GM12878 (cell line): ENCODE measurements at regions not wholly inside any gene's neighbourhood (a gene's known extent, or its start where the extent isn't known, plus 50 kb on each side); places are given as distances from the start of the nearest gene placed in this dataset.

Source experiments
- ATAC-seq: fragments of 200-7000 bp; cut with Tn5 transposase; 3 replicates; pipeline ENCODE4 v1.9.1; 2020; ENCODE audit warnings: mild to moderate bottlenecking, moderate library complexity
- BruUV-seq: library from RNA; stranded (reverse); fragments of 400-500 nt; replicated peaks from 2 replicates; lab custom pipeline; 2021; lab: Mats Ljungman, UMichigan
- CTCF ChIA-PET: fragments of 300-600 bp; sonication (Branson Sonifier 250); formaldehyde crosslinking; extraction: SDS; loops from one replicate; lab custom pipeline; 2021; ENCODE audit warnings: inconsistent platforms; lab: Yijun Ruan, JAX
- POLR2A ChIA-PET: fragments of 350-600 bp; formaldehyde crosslinking; extraction: SDS; loops from one replicate; lab custom pipeline; 2021; ENCODE audit warnings: inconsistent platforms; lab: Charles Lee
- RAD21 ChIA-PET: fragments of 300-600 bp; sonication (Branson Sonifier 250); formaldehyde crosslinking; loops from one replicate; lab custom pipeline; 2023; ENCODE audit warnings: antibody characterized with exemption; ENCODE audit not compliant: unreplicated experiment; lab: Charles Lee
- SMC1A ChIA-PET: fragments of 300-600 bp; sonication (Branson Sonifier 250); formaldehyde crosslinking; loops from one replicate; lab custom pipeline; 2023; ENCODE audit not compliant: unreplicated experiment, uncharacterized antibody; lab: Charles Lee
- DNase-seq: peaks from one replicate; pipeline ENCODE4 v3.0.0-alpha.2; 2011; ENCODE audit warnings: low read depth, low spot score
- FAIRE-seq: peaks from 3 replicates; lab custom pipeline; 2011; peaks lifted over from hg19 to GRCh38; lab: Jason Lieb, UNC
- H2AFZ ChIP-seq: 2 replicates; pipeline ENCODE4 v1.6.0; 2011; ENCODE audit warnings: low read depth, low read length, control low read depth; ENCODE audit not compliant: control insufficient read depth
- H3K27ac ChIP-seq: 2 replicates; pipeline ENCODE4 v1.5.1; 2011; ENCODE audit warnings: control low read depth; ENCODE audit not compliant: control insufficient read depth, insufficient read depth
- H3K27me3 ChIP-seq, 2 experiments: replicated peaks in 1 of 2; 2 replicates each; pipeline versions ENCODE4 v1.6.0 to v1.6.1; 2011; ENCODE audit warnings: low read length in 1 of 2; ENCODE audit not compliant: control insufficient read depth in 2 of 2, insufficient read depth in 2 of 2
- H3K36me3 ChIP-seq, 2 experiments: 2 replicates each; pipeline ENCODE4 v1.5.1; 2011; ENCODE audit warnings: low read length in 1 of 2; ENCODE audit not compliant: control insufficient read depth in 2 of 2, insufficient read depth in 2 of 2
- H3K4me1 ChIP-seq: 2 replicates; pipeline ENCODE4 v1.6.1; 2011; ENCODE audit warnings: mild to moderate bottlenecking, low read length, moderate library complexity, mixed read lengths; ENCODE audit not compliant: control insufficient read depth, insufficient read depth
- H3K4me2 ChIP-seq: 2 replicates; pipeline ENCODE4 v1.6.0; 2011; ENCODE audit warnings: control low read depth; ENCODE audit not compliant: control insufficient read depth, insufficient read depth
- H3K4me3 ChIP-seq: fragments of 200-600 bp; sonication (generic); 2 replicates; pipeline ENCODE4 v1.5.1; 2016
- H3K79me2 ChIP-seq: 2 replicates; pipeline ENCODE4 v1.6.0; 2011; ENCODE audit warnings: low read length; ENCODE audit not compliant: control insufficient read depth, insufficient read depth
- H3K9ac ChIP-seq: 2 replicates; pipeline ENCODE4 v1.8.0; 2011; ENCODE audit warnings: low read length, control low read depth, mixed read lengths; ENCODE audit not compliant: control insufficient read depth, insufficient read depth
- H3K9me3 ChIP-seq: replicated peaks from 3 replicates; pipeline ENCODE4 v1.5.1; 2011; ENCODE audit warnings: mild to moderate bottlenecking, low read length; ENCODE audit not compliant: control insufficient read depth, insufficient read depth
- H4K20me1 ChIP-seq: 2 replicates; pipeline ENCODE4 v1.6.0; 2011; ENCODE audit not compliant: control insufficient read depth, insufficient read depth
- CBX3 ChIP-seq: fragments of 200-600 bp; sonication (generic); IDR thresholded peaks from 2 replicates; pipeline ENCODE4 v1.6.1; 2016; ENCODE audit warnings: low read depth, borderline replicate concordance
- HDGF ChIP-seq: fragments of 450-650 bp; IDR thresholded peaks from 2 replicates; pipeline ENCODE4 v1.6.1; 2016; ENCODE audit warnings: antibody characterized with exemption
- NBN ChIP-seq: fragments of 450-650 bp; IDR thresholded peaks from 2 replicates; pipeline ENCODE4 v1.6.1; 2016
- POLR2A ChIP-seq: IDR thresholded peaks from 2 replicates; pipeline ENCODE4 v1.6.1; 2011; ENCODE audit warnings: low read depth, mild to moderate bottlenecking, low read length
- SIX5 ChIP-seq: IDR thresholded peaks from 2 replicates; pipeline ENCODE4 v1.6.1; 2011; ENCODE audit warnings: mild to moderate bottlenecking, low read depth, low read length, moderate library complexity; ENCODE audit not compliant: severe bottlenecking
- TCF12 ChIP-seq: IDR thresholded peaks from 2 replicates; pipeline ENCODE4 v1.6.1; 2011; ENCODE audit warnings: low read depth, mild to moderate bottlenecking, low read length
- ZNF207 ChIP-seq: fragments of 450-650 bp; IDR thresholded peaks from 2 replicates; pipeline ENCODE4 v1.6.1; 2014; ENCODE audit warnings: antibody characterized with exemption, mild to moderate bottlenecking, borderline replicate concordance
- WGBS: methylation state at CpG from one replicate; pipeline ENCODE4 v1.1.6; 2016; ENCODE audit warnings: low lambda C conversion rate; ENCODE audit not compliant: insufficient replicate concordance, insufficient coverage; ENCODE audit errors: missing lambda C conversion rate; 5-methylcytosine and 5-hydroxymethylcytosine counted together
- in situ Hi-C: fragments of 300-500 bp; cut with MboI; formaldehyde crosslinking; loops from 9 replicates; pipeline ENCODE4 v1.14.3; 2018; ENCODE audit warnings: mixed read lengths
- intact Hi-C: fragments of 100-400 bp; cut with micrococcal nuclease; formaldehyde crosslinking; loops from one replicate; pipeline ENCODE4 v1.14.2; 2022; ENCODE audit not compliant: unreplicated experiment
- TF ChIP-seq, protein P1 (sequence below): fragments of 450-650 bp; IDR thresholded peaks from 2 replicates; pipeline ENCODE4 v1.6.1; 2017; ENCODE audit warnings: mild to moderate bottlenecking, moderate library complexity
- TF ChIP-seq, protein P2 (sequence below): fragments of 450-650 bp; IDR thresholded peaks from 2 replicates; pipeline ENCODE4 v1.6.1; 2017; ENCODE audit warnings: antibody characterized with exemption, mild to moderate bottlenecking, moderate library complexity

DNA sequence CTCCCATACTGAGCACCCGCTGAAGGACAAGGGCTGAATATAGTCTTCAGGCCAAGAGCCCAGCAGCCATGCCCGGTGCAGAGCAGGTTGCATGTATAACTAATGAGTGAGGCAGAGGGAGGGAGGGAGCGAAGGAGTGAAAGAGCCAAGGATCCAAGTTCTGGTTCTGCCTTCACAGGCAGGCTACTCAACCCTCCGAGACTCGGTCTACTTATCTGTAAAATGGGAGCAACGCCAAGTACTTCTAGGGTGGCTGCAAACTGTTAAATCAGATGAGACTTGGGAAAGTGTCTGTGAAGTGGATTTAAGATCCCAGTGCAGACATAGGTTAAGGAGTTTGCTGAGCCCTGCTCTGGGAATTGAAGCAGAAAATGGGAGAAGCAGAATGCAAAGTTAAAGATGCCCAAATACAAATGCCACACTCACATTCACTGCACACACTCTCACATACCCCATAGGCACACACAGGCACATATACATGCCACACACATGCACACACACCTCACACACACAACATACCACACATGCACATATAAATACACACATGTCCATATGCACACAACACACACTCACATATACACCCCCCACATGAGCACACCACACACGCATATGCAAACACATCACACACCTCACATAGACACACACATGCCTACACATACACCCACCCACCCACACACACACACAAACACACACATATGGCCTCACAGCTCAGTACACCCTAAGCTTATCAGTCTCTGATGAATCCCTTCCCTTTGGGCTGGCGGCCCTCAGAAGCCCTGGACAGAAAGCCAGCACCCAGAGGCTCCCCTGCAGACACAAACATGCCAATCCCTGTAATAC lies 76.7 kb downstream of the PITPNM2 start:
- peaks cover 12% of the 10 kb centered on the region for H3K4me1 ChIP-seq

DNA sequence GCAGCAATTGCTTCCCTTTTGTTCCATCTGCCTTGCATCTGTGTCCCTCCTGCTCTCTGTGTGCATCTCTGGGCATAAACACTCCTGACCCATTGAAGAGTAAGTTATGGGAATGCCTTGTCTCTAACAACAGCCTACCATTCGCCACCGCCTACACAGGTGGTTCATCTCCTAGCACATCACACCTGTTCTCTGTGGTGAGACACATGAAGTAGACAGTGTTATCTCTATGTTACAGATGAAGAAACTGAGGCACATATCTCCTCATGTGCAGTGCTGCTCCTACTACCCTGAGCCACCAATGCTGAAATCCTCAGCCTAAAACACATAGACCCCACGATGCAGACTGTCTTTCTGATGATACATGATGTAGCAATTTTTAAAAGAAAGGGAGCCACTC lies 77.6 kb downstream of the PITPNM2 start:
- Histone ChIP-seq H3K4me1 (peaks cover 12% of the 10 kb centered on the region), H2AFZ (no peak overlapping the region), H3K4me3 (no peak overlapping the region), H4K20me1 (no peaks in the 10 kb centered on the region), H3K9ac (no peak overlapping the region), H3K27me3 (no peaks in the 10 kb centered on the region; a peak in 2 of 4 replicates), H3K36me3 (no peaks in the 10 kb centered on the region), H3K79me2 (no peaks in the 10 kb centered on the region), H3K9me3 (no peaks in the 10 kb centered on the region), H3K4me2 (no peak overlapping the region), H3K27ac (no peak overlapping the region)
- SMC1A ChIA-PET = interaction anchor here (0.7 to 1.3 kb wide), 2 partner anchors 23 to 48 kb away, joined by 3 read pairs; no protein-coding TSS in a partner anchor
- intact Hi-C loops = no loop called here
- CTCF ChIA-PET = interaction anchor here (0.8 kb wide), 1 partner anchor 718 kb away, joined by 3 read pairs; no protein-coding TSS in a partner anchor
- RAD21 ChIA-PET = no interaction called here
- no peak for ATAC-seq
- in situ Hi-C loops = no loop called here
- POLR2A ChIA-PET = no interaction called here
- BruUV-seq = no TSS peak
- 18% methylated on average over 3 of the region's 3 CpGs for WGBS
- DNase-seq = no peak
- no peak for FAIRE-seq
- TF ChIP-seq, protein P1, sequence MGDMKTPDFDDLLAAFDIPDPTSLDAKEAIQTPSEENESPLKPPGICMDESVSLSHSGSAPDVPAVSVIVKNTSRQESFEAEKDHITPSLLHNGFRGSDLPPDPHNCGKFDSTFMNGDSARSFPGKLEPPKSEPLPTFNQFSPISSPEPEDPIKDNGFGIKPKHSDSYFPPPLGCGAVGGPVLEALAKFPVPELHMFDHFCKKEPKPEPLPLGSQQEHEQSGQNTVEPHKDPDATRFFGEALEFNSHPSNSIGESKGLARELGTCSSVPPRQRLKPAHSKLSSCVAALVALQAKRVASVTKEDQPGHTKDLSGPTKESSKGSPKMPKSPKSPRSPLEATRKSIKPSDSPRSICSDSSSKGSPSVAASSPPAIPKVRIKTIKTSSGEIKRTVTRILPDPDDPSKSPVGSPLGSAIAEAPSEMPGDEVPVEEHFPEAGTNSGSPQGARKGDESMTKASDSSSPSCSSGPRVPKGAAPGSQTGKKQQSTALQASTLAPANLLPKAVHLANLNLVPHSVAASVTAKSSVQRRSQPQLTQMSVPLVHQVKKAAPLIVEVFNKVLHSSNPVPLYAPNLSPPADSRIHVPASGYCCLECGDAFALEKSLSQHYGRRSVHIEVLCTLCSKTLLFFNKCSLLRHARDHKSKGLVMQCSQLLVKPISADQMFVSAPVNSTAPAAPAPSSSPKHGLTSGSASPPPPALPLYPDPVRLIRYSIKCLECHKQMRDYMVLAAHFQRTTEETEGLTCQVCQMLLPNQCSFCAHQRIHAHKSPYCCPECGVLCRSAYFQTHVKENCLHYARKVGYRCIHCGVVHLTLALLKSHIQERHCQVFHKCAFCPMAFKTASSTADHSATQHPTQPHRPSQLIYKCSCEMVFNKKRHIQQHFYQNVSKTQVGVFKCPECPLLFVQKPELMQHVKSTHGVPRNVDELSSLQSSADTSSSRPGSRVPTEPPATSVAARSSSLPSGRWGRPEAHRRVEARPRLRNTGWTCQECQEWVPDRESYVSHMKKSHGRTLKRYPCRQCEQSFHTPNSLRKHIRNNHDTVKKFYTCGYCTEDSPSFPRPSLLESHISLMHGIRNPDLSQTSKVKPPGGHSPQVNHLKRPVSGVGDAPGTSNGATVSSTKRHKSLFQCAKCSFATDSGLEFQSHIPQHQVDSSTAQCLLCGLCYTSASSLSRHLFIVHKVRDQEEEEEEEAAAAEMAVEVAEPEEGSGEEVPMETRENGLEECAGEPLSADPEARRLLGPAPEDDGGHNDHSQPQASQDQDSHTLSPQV = no peak
- TF ChIP-seq CBX3 = no peak
- TF ChIP-seq NBN = no peak
- TF ChIP-seq ZNF207 = no peak
- TF ChIP-seq, protein P2, sequence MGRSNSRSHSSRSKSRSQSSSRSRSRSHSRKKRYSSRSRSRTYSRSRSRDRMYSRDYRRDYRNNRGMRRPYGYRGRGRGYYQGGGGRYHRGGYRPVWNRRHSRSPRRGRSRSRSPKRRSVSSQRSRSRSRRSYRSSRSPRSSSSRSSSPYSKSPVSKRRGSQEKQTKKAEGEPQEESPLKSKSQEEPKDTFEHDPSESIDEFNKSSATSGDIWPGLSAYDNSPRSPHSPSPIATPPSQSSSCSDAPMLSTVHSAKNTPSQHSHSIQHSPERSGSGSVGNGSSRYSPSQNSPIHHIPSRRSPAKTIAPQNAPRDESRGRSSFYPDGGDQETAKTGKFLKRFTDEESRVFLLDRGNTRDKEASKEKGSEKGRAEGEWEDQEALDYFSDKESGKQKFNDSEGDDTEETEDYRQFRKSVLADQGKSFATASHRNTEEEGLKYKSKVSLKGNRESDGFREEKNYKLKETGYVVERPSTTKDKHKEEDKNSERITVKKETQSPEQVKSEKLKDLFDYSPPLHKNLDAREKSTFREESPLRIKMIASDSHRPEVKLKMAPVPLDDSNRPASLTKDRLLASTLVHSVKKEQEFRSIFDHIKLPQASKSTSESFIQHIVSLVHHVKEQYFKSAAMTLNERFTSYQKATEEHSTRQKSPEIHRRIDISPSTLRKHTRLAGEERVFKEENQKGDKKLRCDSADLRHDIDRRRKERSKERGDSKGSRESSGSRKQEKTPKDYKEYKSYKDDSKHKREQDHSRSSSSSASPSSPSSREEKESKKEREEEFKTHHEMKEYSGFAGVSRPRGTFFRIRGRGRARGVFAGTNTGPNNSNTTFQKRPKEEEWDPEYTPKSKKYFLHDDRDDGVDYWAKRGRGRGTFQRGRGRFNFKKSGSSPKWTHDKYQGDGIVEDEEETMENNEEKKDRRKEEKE = no peak
- no peak for TF ChIP-seq POLR2A
- no peak for TF ChIP-seq SIX5

More for the DNA sequence above, 76.7 kb downstream of the PITPNM2 start:
- no peak overlapping the region for H3K27ac ChIP-seq
- TF ChIP-seq TCF12 = no peak
- 0 out of 2 replicates have a peak, but pooled peaks have one; percentile 16 for TF ChIP-seq HDGF
- no peaks in the 10 kb centered on the region for H4K20me1 ChIP-seq
- ChIA-PET SMC1A (interaction anchor here (0.6 to 2.8 kb wide), 5 partner anchors 15 to 337 kb away, joined by 3 to 12 read pairs (median 3); no protein-coding TSS in a partner anchor), RAD21 (interaction anchor here (0.6 to 2.8 kb wide), 2 partner anchors 10 to 14 kb away, joined by 3 to 11 read pairs; no protein-coding TSS in a partner anchor), CTCF (interaction anchor here (0.6 to 1.1 kb wide), 2 partner anchors 10 to 159 kb away, joined by 3 to 4 read pairs; partner anchors contain the start of genes MPHOSPH9 and MTRFR), POLR2A (interaction anchor here (0.5 to 1.4 kb wide), 2 partner anchors 159 to 163 kb away, joined by 3 to 4 read pairs; partner anchors contain the start of genes MPHOSPH9 and MTRFR)
- H3K36me3 ChIP-seq = no peaks in the 10 kb centered on the region
- in situ Hi-C loops (no loop called here), intact Hi-C loops (no loop called here)
- BruUV-seq = no TSS peak
- H2AFZ ChIP-seq = no peak overlapping the region
- FAIRE-seq (no peak), DNase-seq (no peak), ATAC-seq (no peak)
- no peaks in the 10 kb centered on the region; a peak in 2 of 4 replicates for H3K27me3 ChIP-seq
- H3K9ac ChIP-seq = no peak overlapping the region
- no peaks in the 10 kb centered on the region for H3K9me3 ChIP-seq
- no peaks in the 10 kb centered on the region for H3K79me2 ChIP-seq
- 19% methylated on average over 8 of the region's 8 CpGs for WGBS
- no peak overlapping the region for H3K4me3 ChIP-seq
- no peak overlapping the region for H3K4me2 ChIP-seq
